ENCODE measurements at regions not wholly inside any gene's neighbourhood (a gene's known extent, or its start where the extent isn't known, plus 50 kb on each side); places are given as distances from the start of the nearest gene placed in this dataset.

- TF ChIP-seq CTCF (IDR thresholded peaks at IDR 0.05) (no peak), POLR2A (IDR thresholded peaks at IDR 0.05) (no peak), EP300 (IDR thresholded peaks at IDR 0.05; ENCODE audit: low read depth) (peak; percentile 52)
Measured at GRCh38 chr3:126267169-126267975, 87.0 kb upstream of the ALDH1L1 start.
